ENCODE measurements at regions not wholly inside any gene's neighbourhood (a gene's known extent, or its start where the extent isn't known, plus 50 kb on each side); places are given as distances from the start of the nearest gene placed in this dataset.

- no peak overlapping the region for H3K4me3 ChIP-seq (ENCODE audit: low read depth, low read length)
- no peak for TF ChIP-seq CTCF (IDR thresholded peaks at IDR 0.05; ENCODE audit: low read depth, low read length)
These were observed 317.0 kb downstream of the TMEM161B start for GRCh38 chr5:87951661-87952060.

- no peak overlapping the region for H3K4me3 ChIP-seq (ENCODE audit: low read depth, low read length)
- no peak for TF ChIP-seq CTCF (IDR thresholded peaks at IDR 0.05; ENCODE audit: low read depth, low read length)
These were observed 318.7 kb downstream of the TMEM161B start for GRCh38 chr5:87949676-87950631.

GRCh38 chr5:87948486-87948885 lies 320.2 kb downstream of the TMEM161B start:
- no peak overlapping the region for H3K4me3 ChIP-seq (ENCODE audit: low read depth, low read length)
- no peak for TF ChIP-seq CTCF (IDR thresholded peaks at IDR 0.05; ENCODE audit: low read depth, low read length)

DNA sequence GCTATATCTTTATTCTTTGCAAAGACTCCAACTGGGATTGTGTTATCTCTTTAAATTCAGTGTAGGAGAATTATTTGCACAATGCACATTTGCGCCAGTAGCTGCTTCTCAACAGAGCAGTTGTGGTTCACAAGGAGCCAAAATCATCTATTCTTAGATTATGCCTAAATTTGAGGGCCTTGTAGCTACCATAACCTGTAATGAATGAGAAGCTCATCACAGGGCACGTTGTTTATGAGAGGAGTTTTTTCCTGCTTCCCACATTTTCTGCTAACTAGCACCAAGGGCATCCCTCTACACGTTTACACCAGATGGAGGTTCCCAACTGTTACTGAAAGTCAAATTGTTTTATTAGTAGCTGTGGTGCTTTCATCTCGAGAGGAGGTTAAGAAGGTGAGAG lies 322.4 kb downstream of the TMEM161B start:
- TF ChIP-seq CTCF (IDR thresholded peaks at IDR 0.05; ENCODE audit: low read depth, low read length), result no peak
- H3K4me3 ChIP-seq (ENCODE audit: low read depth, low read length), result no peak overlapping the region

- no peak overlapping the region for H3K4me3 ChIP-seq (ENCODE audit: low read depth, low read length)
- TF ChIP-seq CTCF (IDR thresholded peaks at IDR 0.05; ENCODE audit: low read depth, low read length), result no peak
These were observed 323.4 kb downstream of the TMEM161B start for GRCh38 chr5:87945286-87945650.

DNA sequence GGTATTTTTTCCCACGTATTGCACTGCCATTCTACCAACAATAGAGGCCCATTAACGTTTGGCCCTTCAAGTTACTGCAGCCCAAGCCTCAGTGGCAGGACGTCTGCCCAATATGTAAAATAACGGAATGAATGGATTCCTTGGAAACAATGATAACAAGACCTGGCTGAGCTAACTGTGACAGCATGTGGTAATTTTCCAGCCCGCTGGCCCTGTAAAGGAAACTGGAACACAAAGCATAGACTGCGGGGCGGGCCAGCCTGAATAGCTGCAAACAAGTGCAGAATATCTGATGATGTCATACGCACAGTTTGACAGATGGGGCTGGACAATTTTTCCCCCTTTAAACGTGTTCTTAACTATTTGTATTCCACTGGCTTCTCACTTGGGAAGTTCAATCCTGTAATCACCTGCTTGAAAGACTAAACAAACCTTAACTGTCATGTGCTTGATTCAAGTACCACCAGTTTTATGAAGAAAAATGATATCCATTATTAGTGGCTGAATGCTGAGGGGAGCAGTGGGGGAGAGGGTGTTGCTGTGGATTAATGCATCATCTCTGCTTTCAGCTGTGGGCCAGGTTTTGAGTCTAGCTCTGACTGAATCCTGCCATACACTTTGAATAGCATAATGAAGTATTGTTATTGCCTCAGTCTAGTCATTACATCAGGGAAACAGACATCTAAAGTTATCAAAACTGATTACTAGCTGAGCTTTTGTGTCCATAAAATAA lies 323.9 kb downstream of the TMEM161B start:
- TF ChIP-seq CTCF (IDR thresholded peaks at IDR 0.05; ENCODE audit: low read depth, low read length), result no peak
- no peak overlapping the region for H3K4me3 ChIP-seq (ENCODE audit: low read depth, low read length)

- no peak overlapping the region for H3K4me3 ChIP-seq (ENCODE audit: low read depth, low read length)
- TF ChIP-seq CTCF (IDR thresholded peaks at IDR 0.05; ENCODE audit: low read depth, low read length), result no peak
These were observed 327.9 kb downstream of the TMEM161B start for GRCh38 chr5:87940775-87941174.
